ENCODE measurements at regions not wholly inside any gene's neighbourhood (a gene's known extent, or its start where the extent isn't known, plus 50 kb on each side); places are given as distances from the start of the nearest gene placed in this dataset.

GRCh38 chr4:65777270-65777669, 107.0 kb upstream of the EPHA5 start:
- H3K27ac ChIP-seq (ENCODE audit: low read depth in 2 of 2, low read length in 1 of 2) = no peak overlapping the region
- no peaks in the 10 kb centered on the region for H3K4me1 ChIP-seq (ENCODE audit: control insufficient read depth in 1 of 2, insufficient read depth in 2 of 2, low read depth in 1 of 2, low read length in 1 of 2)
- DNase-seq = no peak
- WGBS (ENCODE audit: low lambda C conversion rate) = 0% methylated on average over 1 of the region's 1 CpG
- CTCF ChIA-PET = interaction anchor here (0.8 kb wide), 1 partner anchor 10 kb away, joined by 3 read pairs; no protein-coding TSS in a partner anchor
- POLR2A ChIA-PET = no interaction called here
- no peaks in the 10 kb centered on the region for H3K27me3 ChIP-seq (ENCODE audit: insufficient read depth)
- no peaks in the 10 kb centered on the region for H3K9me2 ChIP-seq
- no peak overlapping the region for H3K9ac ChIP-seq
- H3K36me3 ChIP-seq (replicated peaks in 1 of 2; ENCODE audit: control insufficient read depth in 1 of 2, insufficient read depth in 2 of 2, low read length in 1 of 2) = no peaks in the 10 kb centered on the region
- no peaks in the 10 kb centered on the region for H4K20me1 ChIP-seq (ENCODE audit: insufficient read depth)
- no peaks in the 10 kb centered on the region for H3K9me3 ChIP-seq
- no peaks in the 10 kb centered on the region for H3K79me2 ChIP-seq (ENCODE audit: insufficient read depth)
- no peak overlapping the region for H2AFZ ChIP-seq (ENCODE audit: low read depth)
- no peak overlapping the region for H3K4me2 ChIP-seq
- TF ChIP-seq TCF12 (IDR thresholded peaks at IDR 0.05) = no peak
- no peaks in the 10 kb centered on the region for H3F3A ChIP-seq (replicated peaks; ENCODE audit: insufficient read depth)
- H3K4me3 ChIP-seq (ENCODE audit: low read depth in 2 of 2, low read length in 1 of 2) = no peak overlapping the region

DNA sequence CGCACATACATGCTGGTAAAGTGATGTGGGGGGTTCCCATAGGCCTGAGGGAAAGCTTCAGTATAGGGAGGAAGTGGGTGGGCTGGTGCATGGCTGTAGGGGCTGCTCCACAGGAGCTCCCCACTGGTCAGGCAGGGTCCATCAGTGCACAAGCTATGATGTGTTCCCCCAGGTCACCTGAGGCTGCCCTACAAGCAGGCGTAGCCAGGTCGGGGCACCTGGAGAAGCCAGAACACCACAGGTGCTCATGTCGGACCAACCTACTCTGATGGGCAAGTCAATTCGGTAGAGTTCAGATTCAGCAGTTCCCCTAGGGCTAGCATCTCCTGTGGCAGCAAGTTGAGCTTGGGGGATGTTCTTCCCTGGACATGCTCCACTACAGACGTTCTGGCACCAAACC, 103.3 kb upstream of the EPHA5 start:
- Histone ChIP-seq H3K9me2 (no peaks in the 10 kb centered on the region), H3K9me3 (no peaks in the 10 kb centered on the region), H3K9ac (no peak overlapping the region), H3K4me2 (no peak overlapping the region), H4K20me1 (ENCODE audit: insufficient read depth) (no peaks in the 10 kb centered on the region), H2AFZ (ENCODE audit: low read depth) (no peak overlapping the region), H3K4me1 (ENCODE audit: control insufficient read depth in 1 of 2, insufficient read depth in 2 of 2, low read depth in 1 of 2, low read length in 1 of 2) (no peaks in the 10 kb centered on the region), H3F3A (replicated peaks; ENCODE audit: insufficient read depth) (no peaks in the 10 kb centered on the region), H3K4me3 (ENCODE audit: low read depth in 2 of 2, low read length in 1 of 2) (no peak overlapping the region), H3K79me2 (ENCODE audit: insufficient read depth) (no peaks in the 10 kb centered on the region), H3K27me3 (ENCODE audit: insufficient read depth) (no peaks in the 10 kb centered on the region), H3K27ac (ENCODE audit: low read depth in 2 of 2, low read length in 1 of 2) (no peak overlapping the region), H3K36me3 (replicated peaks in 1 of 2; ENCODE audit: control insufficient read depth in 1 of 2, insufficient read depth in 2 of 2, low read length in 1 of 2) (no peaks in the 10 kb centered on the region)
- ChIA-PET CTCF (no interaction called here), POLR2A (no interaction called here)
- TF ChIP-seq CHD2 (IDR thresholded peaks at IDR 0.05; ENCODE audit: low read length, partially characterized antibody) (no peak), NRF1 (IDR thresholded peaks at IDR 0.05; ENCODE audit: low read depth, low read length) (no peak), JUND (IDR thresholded peaks at IDR 0.05) (no peak), TEAD4 (IDR thresholded peaks at IDR 0.05; ENCODE audit: borderline replicate concordance, insufficient read depth) (no peak), USF1 (IDR thresholded peaks at IDR 0.05; ENCODE audit: borderline replicate concordance, low read depth) (no peak), CTCF (IDR thresholded peaks at IDR 0.05) (no peak), RAD21 (IDR thresholded peaks at IDR 0.05; ENCODE audit: low read length) (no peak), FOXM1 (IDR thresholded peaks at IDR 0.05; ENCODE audit: low read depth) (no peak), GABPA (IDR thresholded peaks at IDR 0.05; ENCODE audit: low read depth) (no peak), MAX (IDR thresholded peaks at IDR 0.05; ENCODE audit: low read depth) (no peak)
- TF ChIP-seq, protein P1, sequence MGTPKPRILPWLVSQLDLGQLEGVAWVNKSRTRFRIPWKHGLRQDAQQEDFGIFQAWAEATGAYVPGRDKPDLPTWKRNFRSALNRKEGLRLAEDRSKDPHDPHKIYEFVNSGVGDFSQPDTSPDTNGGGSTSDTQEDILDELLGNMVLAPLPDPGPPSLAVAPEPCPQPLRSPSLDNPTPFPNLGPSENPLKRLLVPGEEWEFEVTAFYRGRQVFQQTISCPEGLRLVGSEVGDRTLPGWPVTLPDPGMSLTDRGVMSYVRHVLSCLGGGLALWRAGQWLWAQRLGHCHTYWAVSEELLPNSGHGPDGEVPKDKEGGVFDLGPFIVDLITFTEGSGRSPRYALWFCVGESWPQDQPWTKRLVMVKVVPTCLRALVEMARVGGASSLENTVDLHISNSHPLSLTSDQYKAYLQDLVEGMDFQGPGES (IDR thresholded peaks at IDR 0.05; ENCODE audit: low read depth, low read length) = no peak
- TF ChIP-seq, protein P2, sequence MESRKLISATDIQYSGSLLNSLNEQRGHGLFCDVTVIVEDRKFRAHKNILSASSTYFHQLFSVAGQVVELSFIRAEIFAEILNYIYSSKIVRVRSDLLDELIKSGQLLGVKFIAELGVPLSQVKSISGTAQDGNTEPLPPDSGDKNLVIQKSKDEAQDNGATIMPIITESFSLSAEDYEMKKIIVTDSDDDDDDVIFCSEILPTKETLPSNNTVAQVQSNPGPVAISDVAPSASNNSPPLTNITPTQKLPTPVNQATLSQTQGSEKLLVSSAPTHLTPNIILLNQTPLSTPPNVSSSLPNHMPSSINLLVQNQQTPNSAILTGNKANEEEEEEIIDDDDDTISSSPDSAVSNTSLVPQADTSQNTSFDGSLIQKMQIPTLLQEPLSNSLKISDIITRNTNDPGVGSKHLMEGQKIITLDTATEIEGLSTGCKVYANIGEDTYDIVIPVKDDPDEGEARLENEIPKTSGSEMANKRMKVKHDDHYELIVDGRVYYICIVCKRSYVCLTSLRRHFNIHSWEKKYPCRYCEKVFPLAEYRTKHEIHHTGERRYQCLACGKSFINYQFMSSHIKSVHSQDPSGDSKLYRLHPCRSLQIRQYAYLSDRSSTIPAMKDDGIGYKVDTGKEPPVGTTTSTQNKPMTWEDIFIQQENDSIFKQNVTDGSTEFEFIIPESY (IDR thresholded peaks at IDR 0.05; ENCODE audit: borderline replicate concordance, low read depth) = no peak
- WGBS (ENCODE audit: low lambda C conversion rate) = no CpG with 5 or more reads among the region's 6 CpGs
- no peak for DNase-seq

Measured in SK-N-SH (cell line).